HFF-Myc (cell line): ENCODE measurements at regions not wholly inside any gene's neighbourhood (a gene's known extent, or its start where the extent isn't known, plus 50 kb on each side); places are given as distances from the start of the nearest gene placed in this dataset.

ENCODE experiments used
- DNase-seq: peaks from one replicate; pipeline ENCODE4 v3.0.0-alpha.2; 2011; ENCODE audit warnings: low read depth; ENCODE audit errors: extremely low read depth
- H3K4me3 ChIP-seq: replicated peaks from 2 replicates; pipeline ENCODE4 v1.5.1; 2011; ENCODE audit warnings: low read depth, mild to moderate bottlenecking, control low read depth, low read length
- TF ChIP-seq, protein P1 (sequence below): IDR thresholded peaks from 2 replicates; pipeline ENCODE4 v1.5.1; 2012; ENCODE audit warnings: mild to moderate bottlenecking, low read depth, low read length, control low read depth; ENCODE audit errors: missing control alignments

- H3K4me3 ChIP-seq: no peak overlapping the region
- DNase-seq: no peak
- TF ChIP-seq, protein P1, sequence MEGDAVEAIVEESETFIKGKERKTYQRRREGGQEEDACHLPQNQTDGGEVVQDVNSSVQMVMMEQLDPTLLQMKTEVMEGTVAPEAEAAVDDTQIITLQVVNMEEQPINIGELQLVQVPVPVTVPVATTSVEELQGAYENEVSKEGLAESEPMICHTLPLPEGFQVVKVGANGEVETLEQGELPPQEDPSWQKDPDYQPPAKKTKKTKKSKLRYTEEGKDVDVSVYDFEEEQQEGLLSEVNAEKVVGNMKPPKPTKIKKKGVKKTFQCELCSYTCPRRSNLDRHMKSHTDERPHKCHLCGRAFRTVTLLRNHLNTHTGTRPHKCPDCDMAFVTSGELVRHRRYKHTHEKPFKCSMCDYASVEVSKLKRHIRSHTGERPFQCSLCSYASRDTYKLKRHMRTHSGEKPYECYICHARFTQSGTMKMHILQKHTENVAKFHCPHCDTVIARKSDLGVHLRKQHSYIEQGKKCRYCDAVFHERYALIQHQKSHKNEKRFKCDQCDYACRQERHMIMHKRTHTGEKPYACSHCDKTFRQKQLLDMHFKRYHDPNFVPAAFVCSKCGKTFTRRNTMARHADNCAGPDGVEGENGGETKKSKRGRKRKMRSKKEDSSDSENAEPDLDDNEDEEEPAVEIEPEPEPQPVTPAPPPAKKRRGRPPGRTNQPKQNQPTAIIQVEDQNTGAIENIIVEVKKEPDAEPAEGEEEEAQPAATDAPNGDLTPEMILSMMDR: no peak
Observed at GRCh38 chr3:34351882-34352777, 553.7 kb downstream of the PDCD6IP start.

- DNase-seq: no peak
Observed at GRCh38 chr3:34352778-34353331, 554.4 kb downstream of the PDCD6IP start.

GRCh38 chr3:34357461-34357860 is 559.0 kb downstream of the PDCD6IP start:
- no peak overlapping the region for H3K4me3 ChIP-seq
- TF ChIP-seq, protein P1: no peak
- no peak for DNase-seq

More at GRCh38 chr3:34352778-34353331, 554.4 kb downstream of the PDCD6IP start:
- no peak overlapping the region for H3K4me3 ChIP-seq
- TF ChIP-seq, protein P1: no peak

- TF ChIP-seq, protein P1: no peak
- no peak overlapping the region for H3K4me3 ChIP-seq
- no peak for DNase-seq
Observed at GRCh38 chr3:34359064-34359463, 560.6 kb downstream of the PDCD6IP start.

DNA sequence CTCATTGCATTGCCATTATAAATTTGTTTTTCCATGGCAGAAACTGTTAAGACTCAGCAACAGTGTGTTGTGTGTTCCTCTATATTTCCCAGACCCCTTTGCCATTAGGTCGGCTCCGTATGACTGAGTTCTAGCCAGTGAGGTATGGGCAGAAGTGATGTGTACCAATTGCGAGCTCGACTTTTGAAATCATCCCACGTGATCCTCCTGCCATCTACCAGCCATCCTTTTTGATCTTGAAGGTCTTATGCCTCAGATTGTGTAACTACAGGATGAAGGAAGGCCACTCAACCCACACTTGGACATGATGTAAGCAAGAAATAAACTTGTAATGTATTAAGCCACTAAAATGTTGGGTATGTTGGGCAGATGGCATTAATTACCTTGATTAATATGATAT is 562.3 kb downstream of the PDCD6IP start:
- TF ChIP-seq, protein P1: no peak
- no peak for DNase-seq

DNA sequence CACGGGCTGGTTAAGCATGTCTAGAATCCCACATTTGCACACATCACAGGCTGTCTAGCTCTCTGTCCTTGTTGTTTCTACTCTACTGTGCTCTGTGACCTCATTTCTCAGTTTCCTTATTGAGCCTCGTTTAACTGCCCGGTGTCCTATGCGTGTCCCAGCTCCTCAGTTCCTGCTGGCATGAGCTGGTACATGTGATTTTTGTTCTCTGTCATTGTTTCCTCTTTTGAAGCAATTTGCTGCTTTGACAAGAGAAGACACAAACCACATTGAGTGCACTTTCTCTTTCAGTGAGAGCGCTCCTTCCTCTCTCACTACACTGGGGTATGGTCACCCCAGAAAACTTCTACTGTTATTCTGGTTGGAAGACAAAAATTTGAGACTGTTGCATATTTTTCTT is 563.5 kb downstream of the PDCD6IP start:
- TF ChIP-seq, protein P1: no peak
- no peak for DNase-seq

More for the DNA sequence above, 562.3 kb downstream of the PDCD6IP start:
- no peak overlapping the region for H3K4me3 ChIP-seq

More for the DNA sequence above, 563.5 kb downstream of the PDCD6IP start:
- H3K4me3 ChIP-seq: no peak overlapping the region
